ENCODE measurements at regions not wholly inside any gene's neighbourhood (a gene's known extent, or its start where the extent isn't known, plus 50 kb on each side); places are given as distances from the start of the nearest gene placed in this dataset.

DNA sequence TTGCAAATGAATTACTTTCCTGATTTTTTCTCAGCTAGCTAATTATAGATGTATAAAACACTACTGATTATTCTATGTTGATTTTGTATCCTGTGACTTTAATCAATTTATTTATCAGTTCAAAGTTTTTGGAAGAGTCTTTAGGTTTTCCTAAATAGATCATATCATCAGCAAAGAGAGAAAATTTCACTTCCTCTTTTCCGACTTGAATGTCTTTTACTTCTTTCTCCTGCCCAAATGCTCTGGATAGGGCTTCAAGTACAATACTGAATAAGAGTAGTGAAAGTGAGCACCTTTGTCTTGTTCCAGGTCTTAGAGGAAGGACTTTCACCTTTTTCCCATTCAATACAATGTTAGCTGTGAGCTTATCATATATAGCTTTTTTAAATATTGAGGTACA lies 417.9 kb downstream of the PDGFC start:
- TF ChIP-seq, protein P1, sequence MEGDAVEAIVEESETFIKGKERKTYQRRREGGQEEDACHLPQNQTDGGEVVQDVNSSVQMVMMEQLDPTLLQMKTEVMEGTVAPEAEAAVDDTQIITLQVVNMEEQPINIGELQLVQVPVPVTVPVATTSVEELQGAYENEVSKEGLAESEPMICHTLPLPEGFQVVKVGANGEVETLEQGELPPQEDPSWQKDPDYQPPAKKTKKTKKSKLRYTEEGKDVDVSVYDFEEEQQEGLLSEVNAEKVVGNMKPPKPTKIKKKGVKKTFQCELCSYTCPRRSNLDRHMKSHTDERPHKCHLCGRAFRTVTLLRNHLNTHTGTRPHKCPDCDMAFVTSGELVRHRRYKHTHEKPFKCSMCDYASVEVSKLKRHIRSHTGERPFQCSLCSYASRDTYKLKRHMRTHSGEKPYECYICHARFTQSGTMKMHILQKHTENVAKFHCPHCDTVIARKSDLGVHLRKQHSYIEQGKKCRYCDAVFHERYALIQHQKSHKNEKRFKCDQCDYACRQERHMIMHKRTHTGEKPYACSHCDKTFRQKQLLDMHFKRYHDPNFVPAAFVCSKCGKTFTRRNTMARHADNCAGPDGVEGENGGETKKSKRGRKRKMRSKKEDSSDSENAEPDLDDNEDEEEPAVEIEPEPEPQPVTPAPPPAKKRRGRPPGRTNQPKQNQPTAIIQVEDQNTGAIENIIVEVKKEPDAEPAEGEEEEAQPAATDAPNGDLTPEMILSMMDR (IDR thresholded peaks at IDR 0.05), result no peak
- no peak for TF ChIP-seq POLR2A (IDR thresholded peaks at IDR 0.05)

Data from lower leg skin (tissue), 3 donors.